Pancreas (tissue), 10 donors: ENCODE measurements at regions not wholly inside any gene's neighbourhood (a gene's known extent, or its start where the extent isn't known, plus 50 kb on each side); places are given as distances from the start of the nearest gene placed in this dataset.

Experiments
- ATAC-seq, 4 donors: fragments of 200-7000 bp; cut with Tn5 transposase; one replicate each; pipeline versions ENCODE4 v1.8.0 to v1.9.1; 2020; ENCODE audit warnings: mild to moderate bottlenecking in 4 of 4, moderate library complexity in 4 of 4
- DNase-seq, 6 donors: peaks; one replicate each; pipeline ENCODE4 v3.0.0-alpha.2; 2020
- FAIRE-seq: peaks from 2 replicates; lab custom pipeline; 2012; peaks lifted over from hg19 to GRCh38; lab: Jason Lieb, UNC
- H3K27ac ChIP-seq, 4 donors: fragments of 200-600 bp; sonication (generic); 1 replicate in 3 of 4; 2 replicates in 1 of 4; pipeline versions ENCODE4 v1.5.0 to v1.8.0; 2020
- H3K27me3 ChIP-seq, 4 donors: fragments of 200-600 bp; one replicate each; pipeline ENCODE4 v1.8.0; 2021
- H3K36me3 ChIP-seq, 3 donors: fragments of 200-600 bp; sonication (generic) in 1 of 3; one replicate each; pipeline versions ENCODE4 v1.5.0 to v1.8.0; 2020 to 2021
- H3K4me1 ChIP-seq, 3 donors: fragments of 200-600 bp; one replicate each; pipeline ENCODE4 v1.8.0; 2021
- H3K4me3 ChIP-seq, 4 donors: fragments of 200-600 bp; sonication (generic) in 2 of 4; one replicate each; pipeline versions ENCODE4 v1.5.0 to v1.8.0; 2020 to 2021
- H3K9me3 ChIP-seq, 4 donors: fragments of 200-600 bp; one replicate each; pipeline ENCODE4 v1.8.0; 2021
- WGBS, 2 donors: extraction: QIAGEN DNeasy Blood & Tissue Kit; methylation state at CpG; one replicate each; pipeline ENCODE4 v1.1.7; 2013; 5-methylcytosine and 5-hydroxymethylcytosine counted together
- intact Hi-C, 3 donors: fragments of 100-400 bp; cut with DNase I; formaldehyde crosslinking; loops; one replicate each; pipeline versions ENCODE4 v1.11.1 to v1.14.2; 2022
- TF ChIP-seq, protein P1 (sequence below), 4 donors: fragments of 200-600 bp; sonication (generic) in 3 of 4; IDR thresholded peaks; one replicate each; pipeline versions ENCODE4 v1.5.0 to v1.8.0; 2021; ENCODE audit warnings: antibody characterized with exemption in 4 of 4
- donor health status: healthy with polysubstance abuse.
- donor health status: DM: no; HTN: no; CAD: no; lungs with moderate emphysema.
- donor health status: DM: no; HTN: no; CAD: no.
- donor health status: control.
- donor health status: control.
- donor health status: Bipolar disorder and iron deficiency.
- donor health status: DM: yes; HTN: yes; CAD: no.
- donor health status: DM: no; HTN: no; CAD: no.
- donor health status: DM: no; HTN: no; CAD: no.
- donor health status: DM: yes; HTN: yes; CAD: no.

DNA sequence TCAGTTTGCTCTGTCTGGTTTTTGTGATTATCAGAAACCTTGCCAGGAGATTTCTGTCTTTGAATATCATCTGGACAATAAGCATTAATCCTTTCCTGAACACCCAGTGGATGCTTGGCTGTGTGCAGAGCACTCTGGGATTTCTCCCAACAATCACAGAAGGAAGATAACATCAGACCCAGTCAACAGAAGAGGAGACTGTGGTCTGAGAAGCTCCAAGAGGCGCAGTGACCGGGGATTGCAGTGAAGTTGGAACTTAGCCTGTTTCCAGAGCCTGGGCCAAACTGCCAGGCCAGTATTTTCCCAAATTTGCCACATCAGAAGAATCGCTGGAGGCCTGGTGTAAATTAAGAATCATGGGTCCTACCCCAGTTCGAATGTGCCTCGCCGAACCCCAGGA, 264.7 kb downstream of the C16orf95 start:
- Histone ChIP-seq H3K9me3 (no peaks in the 10 kb centered on the region), H3K4me1 (peaks cover 0 to under 1% (median 0%) of the 10 kb centered on the region in 3 donors), H3K4me3 (no peak overlapping the region), H3K27me3 (no peaks in the 10 kb centered on the region), H3K27ac (no peak overlapping the region), H3K36me3 (no peaks in the 10 kb centered on the region)
- TF ChIP-seq, protein P1, sequence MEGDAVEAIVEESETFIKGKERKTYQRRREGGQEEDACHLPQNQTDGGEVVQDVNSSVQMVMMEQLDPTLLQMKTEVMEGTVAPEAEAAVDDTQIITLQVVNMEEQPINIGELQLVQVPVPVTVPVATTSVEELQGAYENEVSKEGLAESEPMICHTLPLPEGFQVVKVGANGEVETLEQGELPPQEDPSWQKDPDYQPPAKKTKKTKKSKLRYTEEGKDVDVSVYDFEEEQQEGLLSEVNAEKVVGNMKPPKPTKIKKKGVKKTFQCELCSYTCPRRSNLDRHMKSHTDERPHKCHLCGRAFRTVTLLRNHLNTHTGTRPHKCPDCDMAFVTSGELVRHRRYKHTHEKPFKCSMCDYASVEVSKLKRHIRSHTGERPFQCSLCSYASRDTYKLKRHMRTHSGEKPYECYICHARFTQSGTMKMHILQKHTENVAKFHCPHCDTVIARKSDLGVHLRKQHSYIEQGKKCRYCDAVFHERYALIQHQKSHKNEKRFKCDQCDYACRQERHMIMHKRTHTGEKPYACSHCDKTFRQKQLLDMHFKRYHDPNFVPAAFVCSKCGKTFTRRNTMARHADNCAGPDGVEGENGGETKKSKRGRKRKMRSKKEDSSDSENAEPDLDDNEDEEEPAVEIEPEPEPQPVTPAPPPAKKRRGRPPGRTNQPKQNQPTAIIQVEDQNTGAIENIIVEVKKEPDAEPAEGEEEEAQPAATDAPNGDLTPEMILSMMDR (IDR thresholded peaks at IDR 0.05), result no peak
- 62 to 74% methylated on average over 6 of the region's 6 CpGs for WGBS, 2 donors
- ATAC-seq (no peak), DNase-seq (no peak), FAIRE-seq (no peak)
- intact Hi-C loops, result loop anchor here in 1 of 3 donors (10.0 kb wide), 1 partner anchor 478 kb away; the partner anchor contains the start of gene FOXL1

DNA sequence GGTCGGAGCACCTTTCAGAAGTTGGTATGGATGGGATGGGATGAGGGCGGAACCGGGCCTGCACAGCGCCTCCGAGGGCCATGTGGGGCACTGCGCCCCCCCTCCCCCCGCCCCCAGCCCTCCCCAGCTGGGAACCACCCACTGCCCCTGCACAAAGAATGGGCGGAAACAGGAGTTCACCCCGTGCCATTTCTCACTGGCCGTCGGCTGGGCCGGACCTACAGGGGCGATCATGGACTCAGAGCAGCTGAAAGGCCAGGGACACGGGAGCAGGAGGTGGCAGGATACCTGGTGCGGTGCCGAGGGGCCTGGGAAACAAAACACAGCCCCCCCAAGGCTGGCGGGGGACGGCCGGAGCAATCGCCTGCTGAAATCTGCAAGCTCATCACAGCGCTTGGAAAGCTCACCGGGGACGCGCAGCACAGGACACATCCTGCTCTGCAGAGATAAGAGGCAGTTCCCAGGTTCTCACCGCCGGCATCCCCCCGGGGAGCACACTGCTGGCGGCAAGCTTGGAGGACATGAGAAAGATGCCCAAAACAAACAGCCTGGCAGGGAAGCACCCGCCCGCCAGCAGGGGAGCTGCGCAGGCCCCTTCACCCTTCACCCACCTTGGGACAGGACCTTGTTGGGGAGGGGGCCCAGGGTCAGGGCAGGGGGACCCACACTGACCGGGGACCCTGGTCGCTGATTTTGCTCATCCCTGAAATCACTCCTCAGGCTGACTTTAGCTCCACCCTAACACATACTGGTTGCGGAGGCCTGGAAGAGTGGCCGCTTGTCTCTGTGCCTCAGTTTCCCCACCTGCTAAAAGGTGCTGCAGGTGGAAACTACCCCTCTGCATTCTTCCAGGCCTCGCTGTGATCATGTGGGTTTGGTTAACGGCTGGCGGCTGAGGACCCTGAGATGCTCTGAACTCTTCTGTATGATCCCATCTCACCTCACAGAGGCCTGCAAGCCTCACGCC, 263.9 kb downstream of the C16orf95 start:
- Histone ChIP-seq H3K4me3 (no peak overlapping the region), H3K4me1 (no peaks in the 10 kb centered on the region), H3K27me3 (no peaks in the 10 kb centered on the region), H3K27ac (no peak overlapping the region), H3K9me3 (no peaks in the 10 kb centered on the region), H3K36me3 (no peaks in the 10 kb centered on the region)
- FAIRE-seq, result no peak
- ATAC-seq, result no peak
- intact Hi-C loops, result loop anchor here in 1 of 3 donors (10.0 kb wide), 1 partner anchor 478 kb away; the partner anchor contains the start of gene FOXL1
- WGBS, 2 donors, result 35 to 55% methylated on average over 33 to 39 of the region's 39 CpGs
- DNase-seq, result no peak
- TF ChIP-seq, protein P1 (IDR thresholded peaks at IDR 0.05), result no peak

DNA sequence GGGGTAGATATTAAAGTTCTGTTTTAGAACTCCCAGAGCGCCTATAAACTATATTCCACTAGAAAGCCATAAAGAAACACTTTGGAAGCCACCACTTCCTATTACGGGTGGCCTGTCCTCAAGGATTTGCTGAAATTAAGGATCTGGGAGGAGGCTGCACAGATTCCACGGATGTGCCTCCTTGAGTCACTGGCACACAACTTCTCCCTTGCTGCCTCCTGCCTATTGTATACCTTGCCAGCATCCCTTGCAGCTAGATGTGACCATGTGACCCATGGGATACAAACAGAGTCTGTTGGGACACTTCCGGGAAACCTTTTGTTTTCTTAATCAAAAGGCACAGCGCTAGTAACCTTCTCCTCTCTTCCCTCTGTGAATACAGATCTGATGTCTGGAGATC, 263.0 kb downstream of the C16orf95 start:
- 88 to 95% methylated on average over 5 of the region's 5 CpGs for WGBS, 2 donors
- ATAC-seq (no peak), DNase-seq (no peak), FAIRE-seq (no peak)
- no peaks in the 10 kb centered on the region for H3K4me1 ChIP-seq
- TF ChIP-seq, protein P1 (IDR thresholded peaks at IDR 0.05), result no peak
- H3K9me3 ChIP-seq, result no peaks in the 10 kb centered on the region
- no peaks in the 10 kb centered on the region for H3K27me3 ChIP-seq
- intact Hi-C loops, result loop anchor here in 1 of 3 donors (10.0 kb wide), 1 partner anchor 479 kb away; the partner anchor contains the start of gene FOXL1
- no peak overlapping the region for H3K4me3 ChIP-seq
- no peaks in the 10 kb centered on the region for H3K36me3 ChIP-seq
- H3K27ac ChIP-seq, result no peak overlapping the region

DNA sequence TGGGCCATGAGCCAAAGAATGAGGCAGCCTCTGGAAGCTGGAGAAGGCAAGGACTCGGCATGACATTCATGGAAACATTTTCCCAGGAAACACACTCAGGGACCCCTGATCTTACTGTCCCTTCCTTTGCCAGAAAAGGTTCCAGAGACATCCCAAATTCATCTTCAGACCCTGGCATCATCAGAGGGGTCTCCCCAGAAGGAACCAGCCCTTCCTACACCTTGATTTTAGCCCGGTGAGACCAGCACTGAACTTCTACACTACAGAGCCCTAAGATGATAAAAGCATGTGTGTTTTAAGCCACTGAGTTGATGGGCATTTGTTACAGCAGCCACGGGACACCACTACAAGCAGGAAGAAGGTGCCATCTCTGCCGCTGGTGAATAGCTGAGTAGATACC, 262.3 kb downstream of the C16orf95 start:
- Histone ChIP-seq H3K36me3 (no peaks in the 10 kb centered on the region), H3K27me3 (no peaks in the 10 kb centered on the region), H3K9me3 (no peaks in the 10 kb centered on the region), H3K4me1 (no peaks in the 10 kb centered on the region), H3K4me3 (no peak overlapping the region), H3K27ac (no peak overlapping the region)
- TF ChIP-seq, protein P1 (IDR thresholded peaks at IDR 0.05), result no peak
- ATAC-seq, result no peak
- DNase-seq, result no peak
- FAIRE-seq, result no peak
- intact Hi-C loops, result loop anchor here in 1 of 3 donors (10.0 kb wide), 1 partner anchor 480 kb away; the partner anchor contains the start of gene FOXL1
- 78 to 83% methylated on average over 4 of the region's 4 CpGs for WGBS, 2 donors
